ENCODE measurements at regions not wholly inside any gene's neighbourhood (a gene's known extent, or its start where the extent isn't known, plus 50 kb on each side); places are given as distances from the start of the nearest gene placed in this dataset.

GRCh38 chr9:602716-603115 is 238.8 kb upstream of the DMRT1 start:
- TF ChIP-seq ZFX (IDR thresholded peaks at IDR 0.05; ENCODE audit: borderline replicate concordance) = no peak
- TF ChIP-seq, protein P1, sequence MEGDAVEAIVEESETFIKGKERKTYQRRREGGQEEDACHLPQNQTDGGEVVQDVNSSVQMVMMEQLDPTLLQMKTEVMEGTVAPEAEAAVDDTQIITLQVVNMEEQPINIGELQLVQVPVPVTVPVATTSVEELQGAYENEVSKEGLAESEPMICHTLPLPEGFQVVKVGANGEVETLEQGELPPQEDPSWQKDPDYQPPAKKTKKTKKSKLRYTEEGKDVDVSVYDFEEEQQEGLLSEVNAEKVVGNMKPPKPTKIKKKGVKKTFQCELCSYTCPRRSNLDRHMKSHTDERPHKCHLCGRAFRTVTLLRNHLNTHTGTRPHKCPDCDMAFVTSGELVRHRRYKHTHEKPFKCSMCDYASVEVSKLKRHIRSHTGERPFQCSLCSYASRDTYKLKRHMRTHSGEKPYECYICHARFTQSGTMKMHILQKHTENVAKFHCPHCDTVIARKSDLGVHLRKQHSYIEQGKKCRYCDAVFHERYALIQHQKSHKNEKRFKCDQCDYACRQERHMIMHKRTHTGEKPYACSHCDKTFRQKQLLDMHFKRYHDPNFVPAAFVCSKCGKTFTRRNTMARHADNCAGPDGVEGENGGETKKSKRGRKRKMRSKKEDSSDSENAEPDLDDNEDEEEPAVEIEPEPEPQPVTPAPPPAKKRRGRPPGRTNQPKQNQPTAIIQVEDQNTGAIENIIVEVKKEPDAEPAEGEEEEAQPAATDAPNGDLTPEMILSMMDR (IDR thresholded peaks at IDR 0.05) = no peak

Data from 22Rv1 (cell line).